NCI-H345 (cell line): ENCODE measurements at regions not wholly inside any gene's neighbourhood (a gene's known extent, or its start where the extent isn't known, plus 50 kb on each side); places are given as distances from the start of the nearest gene placed in this dataset.

Experiments used
- DNase-seq: peaks from one replicate; lab custom pipeline; 2025; lab: John Stamatoyannopoulos, UW

- DNase-seq: no peak
These were observed 58.3 kb upstream of the NEUROD6 start for GRCh38 chr7:31398815-31399214.

GRCh38 chr7:31407178-31407676 is 66.7 kb upstream of the NEUROD6 start:
- no peak for DNase-seq

DNA sequence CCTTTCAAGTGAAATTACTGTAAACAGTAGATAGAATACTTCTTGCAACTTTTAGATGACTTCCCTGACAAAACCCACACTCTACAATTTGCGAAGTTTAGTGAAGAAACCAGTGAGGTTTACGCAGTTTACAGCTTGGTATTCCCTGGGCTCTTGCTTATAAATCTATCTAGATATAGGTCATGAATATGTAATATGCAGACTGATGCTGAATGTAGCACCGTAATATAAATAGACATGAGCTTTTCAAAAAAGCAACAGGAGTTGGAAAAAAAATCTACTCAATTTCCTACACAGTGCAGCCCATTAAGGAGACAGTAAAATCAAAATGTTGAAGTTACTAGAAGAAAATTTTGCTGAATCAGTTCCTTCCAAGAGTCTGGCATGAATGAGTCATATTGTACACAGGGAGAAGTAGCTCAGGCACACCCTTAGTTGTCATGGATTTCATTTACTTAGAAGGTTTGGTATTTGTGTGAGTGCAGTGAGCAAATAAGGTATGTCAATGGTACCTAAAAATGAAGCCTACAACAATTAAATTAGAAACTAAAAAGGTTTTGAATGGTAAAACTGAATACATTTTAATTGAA is 67.7 kb upstream of the NEUROD6 start:
- no peak for DNase-seq

DNA sequence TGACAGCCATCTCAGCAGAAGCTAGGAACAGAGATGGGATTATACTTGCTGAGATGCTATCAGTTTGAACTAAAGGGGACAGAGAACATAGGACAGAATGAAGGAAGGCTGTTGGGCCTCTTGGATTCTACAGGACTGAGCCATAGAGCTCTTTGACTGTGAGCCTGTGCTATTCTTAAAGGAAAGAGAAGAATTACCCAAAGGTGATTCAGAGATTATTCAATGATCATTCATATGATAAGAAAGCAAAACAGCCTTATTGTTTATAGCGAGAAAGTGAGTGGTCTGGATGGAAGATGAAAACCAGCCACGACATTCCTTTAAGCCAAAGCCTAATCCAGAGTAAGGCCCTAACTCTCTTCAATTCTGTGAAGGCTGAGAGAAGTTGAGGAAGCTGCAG is 69.7 kb upstream of the NEUROD6 start:
- no peak for DNase-seq

DNA sequence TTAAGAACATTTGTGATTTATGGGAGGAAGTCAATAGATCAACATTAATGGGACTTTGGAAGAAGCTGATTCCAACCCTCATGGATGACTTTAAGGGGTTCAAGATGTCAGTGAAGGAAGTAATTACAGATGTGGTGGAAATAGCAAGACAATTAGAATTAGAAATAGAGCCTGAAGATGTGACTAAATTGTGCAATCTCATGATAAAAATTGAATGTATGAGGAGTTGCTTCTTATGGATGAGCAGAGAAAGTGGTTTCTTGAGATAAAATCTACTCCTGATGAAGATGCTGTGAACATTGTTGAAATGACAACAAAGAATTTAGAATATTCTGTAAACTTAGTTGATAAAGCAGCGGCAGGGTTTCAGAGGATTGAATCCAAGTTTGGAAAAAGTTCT is 70.9 kb upstream of the NEUROD6 start:
- no peak for DNase-seq

DNA sequence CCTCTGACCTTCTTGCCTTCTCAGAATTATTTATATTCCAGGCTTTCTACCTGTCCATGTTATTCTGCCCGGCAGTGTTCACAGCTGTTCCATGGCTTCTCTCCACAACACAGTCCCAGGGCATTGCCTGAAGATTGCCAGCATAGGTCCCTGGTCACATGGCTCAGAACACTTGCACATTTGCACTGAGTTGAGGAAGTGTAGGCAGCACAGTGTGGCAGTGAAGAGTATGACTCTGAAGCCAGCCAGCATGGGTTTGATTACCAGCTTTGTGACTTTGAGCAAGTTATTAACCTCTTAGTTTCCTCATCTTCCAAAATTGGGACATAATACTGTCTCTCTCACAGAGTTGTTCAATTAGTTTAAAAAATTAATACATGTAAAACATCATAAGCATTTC is 73.2 kb upstream of the NEUROD6 start:
- no peak for DNase-seq

- DNase-seq: peak; percentile 83
These were observed 75.9 kb upstream of the NEUROD6 start for GRCh38 chr7:31416381-31416870.

DNA sequence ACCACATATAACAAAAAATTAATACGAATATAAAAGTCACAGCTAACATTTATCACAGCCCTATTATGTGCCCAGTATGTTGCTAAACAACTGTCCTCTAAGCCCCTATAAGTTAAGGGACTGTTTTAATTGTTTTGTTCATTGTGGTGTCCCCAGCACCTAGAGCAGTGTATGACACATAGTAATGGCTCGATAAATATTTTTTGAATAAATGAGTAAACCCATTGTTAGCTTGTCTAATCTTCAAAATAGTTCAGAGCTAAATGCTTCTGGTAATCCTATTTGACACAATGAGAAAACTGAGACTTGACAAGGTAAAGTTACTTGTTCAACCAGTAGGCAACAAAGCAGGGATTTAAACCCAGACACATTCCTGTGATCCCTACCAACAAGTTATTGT is 78.4 kb upstream of the NEUROD6 start:
- no peak for DNase-seq

DNA sequence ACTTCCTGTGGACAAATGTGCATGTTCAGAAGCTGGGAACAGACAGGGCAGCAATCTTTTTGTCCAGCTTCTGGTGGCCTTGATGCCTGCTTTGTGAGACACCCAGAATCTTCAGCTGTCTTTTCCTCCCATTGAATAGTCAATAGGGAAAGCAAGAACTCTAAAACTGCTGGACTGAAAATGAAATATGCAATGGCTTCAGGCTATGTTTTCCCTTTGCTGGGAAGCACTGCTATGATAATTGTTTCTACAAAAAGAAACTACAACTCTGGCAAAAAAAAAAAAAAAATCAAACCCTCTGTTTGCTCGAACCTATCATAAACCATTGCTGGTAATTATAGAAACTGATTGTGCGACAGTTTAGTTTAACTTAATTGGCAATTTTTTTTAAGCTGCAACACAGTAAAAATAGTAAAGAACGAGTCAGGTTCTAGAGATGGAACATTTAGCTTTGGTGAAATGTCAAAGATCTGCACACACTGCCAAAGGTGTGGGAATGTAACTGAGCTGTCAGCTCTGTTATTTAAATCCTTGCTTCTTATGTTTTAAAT is 79.1 kb upstream of the NEUROD6 start:
- no peak for DNase-seq

DNA sequence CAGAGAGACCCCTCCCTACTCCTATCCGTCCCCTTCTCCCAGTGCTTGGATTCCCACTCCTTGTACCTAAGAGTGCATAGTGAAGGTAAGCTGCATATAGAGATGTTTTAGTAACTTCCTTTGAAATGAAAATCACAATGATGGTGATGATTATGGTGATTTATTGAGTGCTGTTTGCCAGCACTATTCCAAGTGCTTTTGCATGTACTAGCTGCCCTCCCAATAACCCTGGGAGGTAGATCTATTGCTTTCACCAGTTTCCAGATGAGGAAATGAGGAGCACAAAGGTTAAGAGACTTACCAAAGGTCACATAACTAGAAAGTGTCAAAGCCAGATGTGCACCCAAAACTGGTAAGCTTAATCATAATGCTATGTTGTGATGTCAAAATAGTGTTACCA is 80.4 kb upstream of the NEUROD6 start:
- DNase-seq: no peak

- no peak for DNase-seq
These were observed 81.1 kb upstream of the NEUROD6 start for GRCh38 chr7:31421607-31422006.

DNA sequence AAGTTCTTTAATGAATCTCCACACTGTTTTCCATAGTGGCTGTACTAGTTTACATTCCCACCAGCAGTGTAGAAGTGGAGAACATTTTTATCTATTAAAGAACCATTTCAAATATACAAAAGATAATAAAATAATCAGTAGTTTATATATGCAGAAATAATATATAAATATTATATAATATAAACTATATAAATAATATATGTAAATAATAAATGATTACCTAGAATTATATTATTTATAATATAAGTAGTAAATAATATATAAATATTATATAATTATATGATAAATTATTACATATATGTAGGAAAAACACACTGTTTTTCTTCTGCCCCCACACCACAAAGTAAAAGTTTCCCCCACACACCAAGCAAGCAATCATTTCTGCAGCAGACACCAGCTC is 83.5 kb upstream of the NEUROD6 start:
- no peak for DNase-seq

DNA sequence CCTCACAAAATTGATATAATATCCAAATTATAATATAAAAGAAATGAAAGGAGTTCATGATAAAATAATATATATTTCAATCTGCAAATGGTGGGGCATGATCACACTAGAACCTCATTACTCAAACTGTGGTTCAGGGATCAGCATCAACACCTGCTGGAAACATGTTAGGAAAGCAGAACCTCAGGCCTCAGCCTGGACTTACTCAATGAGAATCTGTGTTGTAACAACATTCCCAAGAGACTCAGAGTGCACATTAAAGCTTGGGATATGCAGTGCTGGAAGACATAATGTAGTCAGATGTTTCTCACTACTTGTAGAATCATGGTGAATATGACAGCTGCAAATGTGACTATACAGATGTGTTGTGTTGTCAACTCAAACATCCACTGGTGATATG is 81.7 kb upstream of the ITPRID1 start:
- no peak for DNase-seq

- DNase-seq: no peak
These were observed 81.0 kb upstream of the ITPRID1 start for GRCh38 chr7:31432836-31433340.

- DNase-seq: peak; percentile 93
These were observed 76.5 kb upstream of the ITPRID1 start for GRCh38 chr7:31437250-31437865.

GRCh38 chr7:31439165-31439564 is 74.7 kb upstream of the ITPRID1 start:
- DNase-seq: no peak

DNA sequence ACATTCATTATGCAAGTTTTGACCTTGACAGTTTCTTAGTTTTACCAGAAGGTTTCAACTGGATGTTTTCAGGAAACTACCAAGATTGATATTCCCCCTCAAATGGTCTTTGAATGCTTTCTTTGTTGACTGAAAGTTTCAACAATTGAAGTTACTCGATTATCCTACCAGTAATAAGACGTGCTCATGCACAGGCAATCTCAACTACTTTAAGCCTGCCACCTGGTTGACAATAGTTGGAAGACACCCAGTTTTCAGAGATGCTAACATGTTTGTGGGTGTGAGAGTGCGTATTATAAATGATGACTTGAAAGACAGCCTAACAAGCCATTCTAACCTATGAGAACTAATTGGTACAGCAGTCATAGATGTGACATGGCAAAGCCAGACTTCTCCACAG is 73.4 kb upstream of the ITPRID1 start:
- no peak for DNase-seq

DNA sequence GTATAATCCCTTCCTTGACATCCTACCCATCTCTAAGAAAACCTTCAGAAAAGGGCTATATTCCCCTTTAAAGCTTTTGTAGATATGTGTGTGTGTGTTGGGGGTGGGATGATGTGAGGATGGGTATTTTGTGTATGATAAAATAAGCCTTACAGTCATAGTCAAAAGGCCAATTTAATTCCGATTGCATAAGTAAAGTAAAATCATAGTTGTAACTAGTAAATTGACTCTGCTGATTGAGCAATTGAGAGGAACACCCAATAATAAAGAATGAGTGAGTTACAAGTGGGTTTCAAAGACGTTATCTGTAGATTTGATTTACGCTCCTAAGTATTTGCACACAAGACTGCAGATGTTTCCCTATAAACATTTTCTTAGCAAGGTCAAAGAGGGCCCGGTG is 71.3 kb upstream of the ITPRID1 start:
- no peak for DNase-seq

DNA sequence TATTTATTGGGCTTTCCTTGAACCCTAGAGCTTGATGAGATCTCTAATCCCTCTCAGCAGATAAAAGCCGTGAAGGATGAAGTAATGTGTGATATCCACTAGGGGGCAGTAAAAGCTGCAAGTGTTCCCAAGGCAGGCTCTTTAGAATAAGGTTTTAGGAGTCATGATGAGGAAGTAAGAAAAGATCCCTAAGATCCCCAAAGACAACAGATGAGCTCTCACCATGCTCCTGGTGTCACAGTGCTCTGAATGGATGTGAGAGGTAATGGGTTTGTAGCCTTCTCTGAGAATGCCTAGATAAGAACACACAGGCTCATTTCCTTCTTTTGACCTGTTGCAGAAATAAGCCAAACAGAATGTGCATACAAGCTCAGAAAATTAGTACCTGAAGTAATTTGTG is 70.4 kb upstream of the ITPRID1 start:
- peak; percentile 52 for DNase-seq

DNA sequence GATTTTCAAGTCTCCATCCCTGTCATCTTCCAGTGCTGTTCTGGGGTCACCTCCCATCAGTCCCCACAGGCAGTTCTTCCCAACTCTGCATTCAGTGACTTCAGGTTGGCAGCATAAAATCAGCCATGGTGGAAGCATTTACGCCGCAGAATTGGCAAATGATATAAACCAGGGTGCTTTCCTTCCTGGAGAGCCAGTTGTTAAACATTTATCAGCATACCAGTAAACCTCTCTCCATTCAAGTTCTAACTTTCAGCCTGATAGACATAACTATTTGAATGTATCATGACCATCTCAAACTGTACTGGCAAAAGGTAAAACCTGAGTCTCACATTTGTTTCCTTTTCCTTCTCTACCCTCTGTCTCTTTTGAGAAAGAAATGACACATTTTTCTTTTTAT is 69.7 kb upstream of the ITPRID1 start:
- DNase-seq: no peak

DNA sequence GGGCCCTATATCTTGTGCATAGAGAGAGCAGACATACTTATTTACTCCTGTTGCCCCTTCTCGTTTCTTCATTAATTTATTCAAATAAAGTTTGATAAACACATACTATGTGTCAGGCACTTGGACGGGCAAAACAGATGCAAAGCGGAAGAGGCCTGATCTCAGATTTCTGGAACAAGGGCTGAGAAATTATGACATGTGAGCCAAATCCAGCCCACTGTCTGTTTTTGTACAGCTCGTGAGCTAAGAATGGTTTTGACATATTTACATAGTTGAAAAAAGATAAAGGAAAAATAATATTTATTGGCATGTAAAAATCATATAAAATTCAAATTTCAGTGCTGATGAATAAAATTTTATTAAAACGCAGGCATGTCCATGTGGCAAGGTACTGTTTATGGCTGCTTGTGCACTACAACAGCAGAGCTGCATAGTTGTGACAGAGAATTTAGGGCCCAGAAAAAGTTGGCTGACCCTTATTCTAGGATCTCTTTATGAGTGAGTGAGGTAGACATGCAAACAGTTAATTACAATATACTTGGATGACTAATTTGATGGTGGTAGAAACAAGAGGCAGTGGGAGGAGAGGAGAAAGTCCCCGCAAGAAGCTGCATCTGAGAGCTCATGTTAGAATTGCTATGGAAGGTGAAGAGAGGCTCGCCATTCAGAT is 68.1 kb upstream of the ITPRID1 start:
- no peak for DNase-seq

DNA sequence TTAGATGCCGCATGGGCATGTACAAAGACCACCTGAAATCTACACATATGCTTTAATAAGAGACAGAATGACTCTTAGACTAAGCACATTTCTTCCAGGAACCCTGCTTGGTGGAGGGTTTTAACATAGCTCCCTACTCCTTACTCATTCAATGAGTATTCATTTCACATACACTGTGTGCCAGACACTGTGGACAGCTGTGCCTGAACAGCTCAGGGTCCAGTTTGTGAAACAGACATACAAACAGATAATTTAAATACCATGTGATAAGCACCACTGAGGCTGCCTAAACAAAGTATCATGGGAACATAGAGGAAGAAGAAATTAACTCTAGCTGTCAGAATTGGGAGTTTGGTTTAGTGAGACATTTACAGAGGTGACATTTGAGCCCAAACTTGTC is 65.2 kb upstream of the ITPRID1 start:
- no peak for DNase-seq

DNA sequence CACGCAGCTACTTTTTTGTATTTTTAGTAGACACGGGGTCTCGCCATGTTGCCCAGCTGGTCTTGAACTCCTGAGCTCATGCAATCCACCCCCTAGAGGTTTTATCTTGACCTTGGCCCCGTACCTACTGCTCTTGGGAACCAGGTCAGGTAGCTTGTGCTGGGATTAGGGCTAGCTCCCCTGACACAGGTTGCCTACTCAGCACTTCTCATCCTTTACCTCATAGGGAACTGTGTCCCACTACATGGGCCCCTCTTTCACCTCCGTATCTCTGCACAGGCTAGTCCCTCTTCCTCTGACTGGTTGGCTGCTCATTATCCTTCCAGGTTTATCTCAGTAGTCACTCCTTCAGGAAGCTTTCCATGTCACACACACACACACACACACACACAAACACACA is 58.0 kb upstream of the ITPRID1 start:
- no peak for DNase-seq
